BLaER1 (cell line): ENCODE measurements at regions not wholly inside any gene's neighbourhood (a gene's known extent, or its start where the extent isn't known, plus 50 kb on each side); places are given as distances from the start of the nearest gene placed in this dataset.

ENCODE experiments used
- H3K27ac ChIP-seq: shearing (Covaris generic); formaldehyde crosslinking; 2 replicates; pipeline ENCODE4 v1.8.1; 2022
- H3K27me3 ChIP-seq: shearing (Covaris generic); formaldehyde crosslinking; 2 replicates; pipeline ENCODE4 v1.8.1; 2022
- H3K36me3 ChIP-seq: shearing (Covaris generic); formaldehyde crosslinking; 2 replicates; pipeline ENCODE4 v1.8.1; 2022
- H3K4me1 ChIP-seq: shearing (Covaris generic); formaldehyde crosslinking; 2 replicates; pipeline ENCODE4 v1.8.1; 2022
- H3K4me2 ChIP-seq: shearing (Covaris generic); formaldehyde crosslinking; 2 replicates; pipeline ENCODE4 v1.8.1; 2022
- H3K4me3 ChIP-seq: shearing (Covaris generic); formaldehyde crosslinking; 2 replicates; pipeline ENCODE4 v1.8.1; 2022
- H3K9ac ChIP-seq: shearing (Covaris generic); formaldehyde crosslinking; 2 replicates; pipeline ENCODE4 v1.8.1; 2022
- H3K9me3 ChIP-seq: shearing (Covaris generic); formaldehyde crosslinking; 2 replicates; pipeline ENCODE4 v1.8.1; 2022
- H4K20me1 ChIP-seq: shearing (Covaris generic); formaldehyde crosslinking; 2 replicates; pipeline ENCODE4 v1.8.1; 2022
- Cebpa-rat ChIP-seq: shearing (Covaris generic); IDR thresholded peaks from 2 replicates; pipeline ENCODE4 v1.8.1; 2022

DNA sequence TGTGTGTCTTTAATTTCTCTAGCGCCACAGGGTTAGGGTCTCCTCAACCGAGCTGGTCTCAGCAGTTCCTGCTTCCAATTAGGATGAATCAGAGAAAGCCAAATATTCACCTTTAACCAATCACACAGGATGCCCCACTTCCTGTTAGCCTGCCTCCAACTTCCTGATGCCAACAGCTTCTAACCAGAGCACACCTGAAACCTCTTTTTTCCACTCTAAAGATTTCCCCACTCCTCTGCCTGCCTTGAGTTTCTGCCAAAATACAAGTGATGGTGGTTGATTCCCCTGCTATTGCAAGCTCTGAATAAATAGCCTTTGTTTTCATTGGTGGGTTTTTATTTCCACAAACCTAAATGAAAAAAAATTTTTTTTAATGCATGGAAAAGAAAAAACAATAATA lies 144.7 kb upstream of the UST start:
- H4K20me1 ChIP-seq: no peaks in the 10 kb centered on the region
- no peak overlapping the region for H3K27ac ChIP-seq
- peaks cover 14% of the 10 kb centered on the region for H3K4me1 ChIP-seq
- no peak overlapping the region for H3K4me2 ChIP-seq
- no peaks in the 10 kb centered on the region for H3K36me3 ChIP-seq
- TF ChIP-seq Cebpa-rat: no peak
- no peak overlapping the region for H3K9ac ChIP-seq
- H3K9me3 ChIP-seq: peaks cover 27% of the 10 kb centered on the region
- H3K27me3 ChIP-seq: no peaks in the 10 kb centered on the region
- H3K4me3 ChIP-seq: no peak overlapping the region

DNA sequence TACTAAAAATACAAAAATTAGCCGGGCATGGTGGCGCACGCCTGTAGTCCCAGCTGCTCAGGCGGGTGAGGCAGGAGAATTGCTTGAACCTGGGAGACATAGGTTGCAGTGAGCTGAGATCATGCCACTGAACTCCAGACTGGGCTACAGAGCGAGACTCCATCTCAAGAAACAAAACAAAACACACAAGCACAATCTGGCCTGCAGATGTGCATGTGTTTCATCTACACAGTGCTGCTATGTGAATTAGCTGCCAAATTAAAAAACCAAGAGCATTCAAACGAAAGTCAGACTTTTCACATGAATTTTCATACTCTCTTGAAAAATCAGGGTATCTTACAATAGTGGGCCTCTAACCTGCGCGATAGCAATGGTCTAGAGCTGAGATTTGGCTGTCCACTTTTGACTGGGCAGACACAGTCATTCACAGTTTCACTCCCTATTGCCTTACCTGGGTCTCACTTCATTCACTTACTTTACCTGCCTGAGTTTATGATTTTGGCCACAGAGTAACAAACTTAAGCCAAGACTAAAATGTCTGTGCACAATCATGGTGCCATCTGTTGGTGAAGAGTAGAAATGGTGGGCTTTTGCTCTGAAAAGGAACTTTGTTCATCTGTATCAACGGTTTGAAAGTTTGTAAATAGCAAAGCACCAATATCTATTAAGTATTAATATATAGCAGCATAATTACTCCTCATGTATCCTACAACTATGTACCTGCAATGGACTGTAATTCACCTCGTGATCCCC lies 138.5 kb upstream of the UST start:
- H3K9me3 ChIP-seq: peaks cover 3% of the 10 kb centered on the region; the same call in 1 of the 2 replicates
- no peak for TF ChIP-seq Cebpa-rat
- H3K4me2 ChIP-seq: no peak overlapping the region
- H3K36me3 ChIP-seq: no peaks in the 10 kb centered on the region
- H3K4me1 ChIP-seq: peaks cover 14% of the 10 kb centered on the region
- no peak overlapping the region for H3K27ac ChIP-seq
- no peak overlapping the region for H3K4me3 ChIP-seq
- no peaks in the 10 kb centered on the region for H3K27me3 ChIP-seq
- no peaks in the 10 kb centered on the region for H4K20me1 ChIP-seq
- H3K9ac ChIP-seq: no peak overlapping the region

DNA sequence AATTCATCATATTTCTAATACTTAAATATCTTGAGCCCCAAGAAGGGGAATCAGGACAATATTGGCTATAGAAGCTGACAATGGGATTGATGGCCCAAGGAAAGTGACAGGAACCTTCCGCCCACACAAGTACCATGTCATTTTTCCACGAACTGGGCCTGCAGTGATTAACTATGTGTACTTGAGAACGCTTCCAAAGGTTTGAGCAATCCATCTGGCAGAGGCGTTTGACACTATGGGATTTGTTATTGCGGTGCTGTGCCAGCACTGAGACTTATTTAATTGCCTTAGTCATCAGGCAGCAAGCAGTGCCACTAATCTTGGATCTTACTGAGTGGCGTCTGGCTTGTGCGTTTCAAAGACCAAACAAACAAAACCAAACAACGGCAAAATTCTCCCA lies 135.6 kb upstream of the UST start:
- no peak for TF ChIP-seq Cebpa-rat
- Histone ChIP-seq H3K4me1 (peaks cover 14% of the 10 kb centered on the region), H3K9me3 (no peaks in the 10 kb centered on the region), H3K9ac (no peak overlapping the region), H3K36me3 (no peaks in the 10 kb centered on the region), H3K27ac (no peak overlapping the region), H4K20me1 (no peaks in the 10 kb centered on the region), H3K4me2 (no peak overlapping the region), H3K27me3 (no peaks in the 10 kb centered on the region), H3K4me3 (no peak overlapping the region)

DNA sequence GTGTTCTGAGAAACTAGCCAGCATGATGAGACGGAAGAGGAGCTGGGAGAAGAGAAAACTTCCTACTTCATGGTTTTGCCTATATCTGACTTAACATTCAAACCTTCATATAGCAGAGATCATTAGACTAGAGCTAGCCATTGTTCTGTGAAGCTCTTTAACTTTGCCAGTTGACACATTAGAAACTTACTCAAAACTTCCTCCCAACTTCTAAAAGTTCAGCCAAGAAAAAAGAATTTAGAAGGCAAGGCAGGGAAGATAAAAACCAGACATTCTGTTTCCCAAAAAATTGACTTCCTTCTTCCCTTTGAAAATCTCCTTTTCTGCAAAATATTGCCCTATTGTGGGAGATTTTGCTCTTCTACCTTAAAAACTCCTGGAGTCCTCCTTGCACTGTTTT lies 134.8 kb upstream of the UST start:
- no peak for TF ChIP-seq Cebpa-rat
- no peaks in the 10 kb centered on the region for H3K27me3 ChIP-seq
- H3K4me1 ChIP-seq: peaks cover 15% of the 10 kb centered on the region
- H3K27ac ChIP-seq: no peak overlapping the region
- H4K20me1 ChIP-seq: no peaks in the 10 kb centered on the region
- no peak overlapping the region for H3K4me3 ChIP-seq
- H3K4me2 ChIP-seq: no peak overlapping the region
- H3K9ac ChIP-seq: no peak overlapping the region
- no peaks in the 10 kb centered on the region for H3K9me3 ChIP-seq
- H3K36me3 ChIP-seq: no peaks in the 10 kb centered on the region

DNA sequence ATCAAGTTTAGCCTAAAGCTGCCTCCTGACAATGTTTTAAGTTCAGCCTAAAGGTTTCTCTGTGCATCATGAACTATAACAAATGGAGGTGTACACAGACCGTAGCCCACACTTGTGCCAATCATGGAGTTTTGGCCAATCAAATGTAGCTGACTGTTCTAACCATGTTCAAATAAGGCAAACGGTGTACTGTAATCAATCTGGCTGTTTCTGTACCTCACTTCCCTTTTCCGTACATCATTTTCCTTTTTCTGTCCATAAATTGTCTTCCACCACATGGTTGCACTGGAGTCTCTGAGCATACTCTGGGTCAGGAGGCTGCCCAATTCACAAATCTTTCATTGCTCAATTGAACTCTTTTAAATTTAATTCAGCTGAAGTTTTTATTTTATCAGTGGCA lies 132.2 kb upstream of the UST start:
- Histone ChIP-seq H4K20me1 (no peaks in the 10 kb centered on the region), H3K9ac (no peak overlapping the region), H3K36me3 (no peaks in the 10 kb centered on the region), H3K27ac (no peak overlapping the region), H3K4me3 (no peak overlapping the region), H3K4me2 (no peak overlapping the region), H3K9me3 (no peaks in the 10 kb centered on the region), H3K27me3 (no peaks in the 10 kb centered on the region), H3K4me1 (peaks cover 32% of the 10 kb centered on the region)
- TF ChIP-seq Cebpa-rat: no peak

DNA sequence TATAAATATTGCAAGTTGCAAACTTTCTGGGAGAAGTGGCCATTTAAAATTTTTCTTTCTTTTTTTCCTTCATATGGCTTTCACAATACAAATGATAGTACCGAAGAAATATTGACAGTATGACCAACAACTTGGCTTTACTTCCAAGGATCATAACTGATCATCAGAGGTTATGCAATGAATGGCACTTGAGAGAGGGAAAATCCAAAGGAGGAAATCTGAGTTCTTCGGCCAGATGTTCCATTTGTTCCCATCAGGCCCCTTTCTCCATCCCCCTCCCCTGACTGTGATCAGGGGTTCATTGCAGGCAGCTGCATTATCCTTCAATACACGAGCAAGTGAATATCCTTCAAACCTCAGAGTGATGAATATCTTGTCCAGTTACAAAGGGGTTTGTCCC lies 130.0 kb upstream of the UST start:
- 0 out of 2 replicates have a peak overlapping the region, but pooled peaks have one; percentile 49 for H3K4me2 ChIP-seq
- no peaks in the 10 kb centered on the region for H3K36me3 ChIP-seq
- TF ChIP-seq Cebpa-rat: no peak
- no peak overlapping the region for H3K9ac ChIP-seq
- H3K4me3 ChIP-seq: no peak overlapping the region
- H3K27ac ChIP-seq: no peak overlapping the region
- no peaks in the 10 kb centered on the region for H3K9me3 ChIP-seq
- no peaks in the 10 kb centered on the region for H4K20me1 ChIP-seq
- no peaks in the 10 kb centered on the region for H3K27me3 ChIP-seq
- H3K4me1 ChIP-seq: peaks cover 26% of the 10 kb centered on the region

DNA sequence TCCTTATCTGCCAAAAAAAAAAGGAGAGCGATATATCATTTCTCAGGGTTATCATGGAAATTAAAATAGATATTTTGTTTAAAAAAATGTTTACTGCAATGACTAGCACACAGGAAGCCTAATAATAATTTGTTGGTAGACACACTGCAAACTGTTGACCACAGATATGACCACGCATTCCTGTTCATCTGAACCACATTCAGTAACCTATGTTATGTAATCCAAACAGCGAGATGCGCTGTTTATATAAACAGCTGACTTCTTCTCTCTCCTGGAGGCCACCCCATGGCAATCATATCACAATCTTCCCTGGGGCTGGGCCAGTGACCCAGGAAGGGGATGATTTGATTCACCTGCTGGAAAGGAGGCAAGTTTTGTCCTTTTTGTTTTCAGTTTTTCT lies 129.3 kb upstream of the UST start:
- Histone ChIP-seq H3K4me3 (no peak overlapping the region), H3K36me3 (no peaks in the 10 kb centered on the region), H3K27me3 (no peaks in the 10 kb centered on the region), H3K9ac (no peak overlapping the region), H3K9me3 (no peaks in the 10 kb centered on the region), H4K20me1 (no peaks in the 10 kb centered on the region), H3K27ac (no peak overlapping the region), H3K4me1 (peaks cover 20% of the 10 kb centered on the region), H3K4me2 (peak overlapping the region; percentile 49)
- TF ChIP-seq Cebpa-rat: no peak

DNA sequence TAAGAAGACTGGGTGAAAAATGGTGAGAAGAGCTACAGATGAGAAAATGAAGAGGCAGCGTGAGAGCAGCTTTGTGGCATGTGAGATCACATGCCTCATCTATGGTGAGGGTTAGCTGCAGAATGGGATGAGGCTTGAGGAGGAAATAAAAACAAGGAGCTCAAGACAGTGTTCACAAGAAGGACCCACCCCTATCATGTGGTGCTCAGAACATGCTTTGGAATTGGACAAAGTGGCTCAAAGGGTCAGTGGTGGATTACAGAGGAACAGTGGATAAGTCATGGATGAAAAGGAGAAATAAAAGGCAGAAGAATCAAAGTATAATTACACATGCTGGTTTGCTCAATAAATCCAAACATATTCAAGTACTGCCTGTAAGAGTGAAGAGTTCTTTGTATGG lies 126.9 kb upstream of the UST start:
- Histone ChIP-seq H3K4me3 (no peak overlapping the region), H3K9me3 (no peaks in the 10 kb centered on the region), H4K20me1 (no peaks in the 10 kb centered on the region), H3K4me1 (peaks cover 18% of the 10 kb centered on the region), H3K9ac (no peak overlapping the region), H3K27me3 (no peaks in the 10 kb centered on the region), H3K4me2 (no peak overlapping the region), H3K36me3 (no peaks in the 10 kb centered on the region), H3K27ac (no peak overlapping the region)
- no peak for TF ChIP-seq Cebpa-rat

DNA sequence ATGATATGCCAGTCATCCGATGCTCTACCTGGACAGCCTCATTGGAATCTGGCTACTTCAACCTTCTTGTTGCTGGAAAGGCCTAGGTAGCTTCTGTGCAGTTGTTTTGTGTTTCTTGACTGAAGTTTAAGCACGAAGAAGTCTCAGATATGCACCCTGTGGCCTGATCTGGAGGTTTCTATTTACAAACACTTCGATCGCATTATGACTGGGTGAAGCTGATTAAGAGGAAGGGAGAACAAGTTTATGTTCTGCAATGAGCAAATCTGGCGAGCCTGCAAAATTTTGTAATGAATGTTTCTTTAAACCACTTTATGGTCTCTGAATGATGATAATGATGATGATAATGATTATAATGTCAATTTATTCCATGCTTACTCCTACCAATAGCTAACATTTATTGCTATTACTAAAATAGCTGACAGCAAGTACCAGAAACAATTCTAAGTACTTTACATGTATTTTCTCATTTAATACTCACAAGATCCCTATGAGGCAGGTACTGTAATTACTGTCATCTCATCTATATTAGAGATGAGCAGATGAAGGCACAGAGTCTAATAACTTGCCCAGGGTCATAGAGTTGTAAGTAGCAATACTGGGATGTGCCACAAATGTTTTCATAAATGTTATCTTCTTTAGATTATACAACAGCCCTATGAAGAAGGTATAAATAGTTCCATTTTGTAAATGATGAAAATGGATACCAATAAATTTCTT lies 126.1 kb upstream of the UST start:
- Histone ChIP-seq H3K4me1 (peaks cover 18% of the 10 kb centered on the region), H3K4me2 (no peak overlapping the region), H3K36me3 (no peaks in the 10 kb centered on the region), H4K20me1 (no peaks in the 10 kb centered on the region), H3K9ac (no peak overlapping the region), H3K4me3 (no peak overlapping the region), H3K27me3 (no peaks in the 10 kb centered on the region), H3K27ac (no peak overlapping the region), H3K9me3 (no peaks in the 10 kb centered on the region)
- no peak for TF ChIP-seq Cebpa-rat

DNA sequence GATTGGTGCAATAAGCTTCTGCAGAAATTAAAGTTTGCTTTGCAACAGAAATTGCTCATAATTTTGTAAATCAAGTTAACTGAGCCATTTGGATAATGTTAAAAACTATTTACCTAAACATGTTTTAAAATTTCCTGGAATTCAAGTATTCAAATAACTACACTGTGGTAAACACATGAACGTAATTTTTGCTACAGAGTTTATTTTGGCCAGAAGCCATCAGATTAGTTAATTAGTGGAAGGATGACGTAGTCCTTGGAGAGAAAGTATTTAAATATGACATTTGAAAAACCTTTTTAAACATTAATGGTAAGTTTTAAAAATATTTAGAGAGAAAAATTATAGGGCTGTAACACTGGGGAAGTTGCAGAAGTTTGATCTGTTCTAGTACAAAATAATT lies 121.2 kb upstream of the UST start:
- Histone ChIP-seq H4K20me1 (no peaks in the 10 kb centered on the region), H3K9me3 (no peaks in the 10 kb centered on the region), H3K36me3 (no peaks in the 10 kb centered on the region)

More for the DNA sequence above, 121.2 kb upstream of the UST start:
- Histone ChIP-seq H3K4me1 (peaks cover 7% of the 10 kb centered on the region; the same call in 1 of the 2 replicates), H3K27me3 (no peaks in the 10 kb centered on the region), H3K4me2 (no peak overlapping the region), H3K27ac (no peak overlapping the region), H3K4me3 (no peak overlapping the region), H3K9ac (no peak overlapping the region)
- TF ChIP-seq Cebpa-rat: no peak
